Endothelial cell of umbilical vein (primary cell): ENCODE measurements at regions not wholly inside any gene's neighbourhood (a gene's known extent, or its start where the extent isn't known, plus 50 kb on each side); places are given as distances from the start of the nearest gene placed in this dataset.

Experiments
- BruUV-seq: library from RNA; stranded (reverse); fragments of 400-500 nt; replicated peaks from 2 replicates; lab custom pipeline; 2021; lab: Mats Ljungman, UMichigan
- CTCF ChIA-PET: fragments of 300-600, 350-600 bp; sonication (Branson Sonifier 250); formaldehyde crosslinking; loops from one replicate; lab custom pipeline; 2021; ENCODE audit warnings: antibody characterized with exemption, inconsistent platforms; lab: Charles Lee
- POLR2A ChIA-PET: fragments of 300-600, 350-600 bp; sonication (Branson Sonifier 250); formaldehyde crosslinking; loops from one replicate; lab custom pipeline; 2021; ENCODE audit warnings: antibody characterized with exemption, inconsistent platforms; lab: Charles Lee
- DNase-seq: peaks from one replicate; pipeline ENCODE4 v3.0.0-alpha.2; 2011; ENCODE audit warnings: low read depth, low spot score
- FAIRE-seq: peaks from 2 replicates; lab custom pipeline; 2011; peaks lifted over from hg19 to GRCh38; lab: Jason Lieb, UNC
- H2AFZ ChIP-seq: 2 replicates; pipeline ENCODE4 v1.6.0; 2012; ENCODE audit warnings: low read depth, low read length, control low read depth, inconsistent platforms
- H3K27ac ChIP-seq: 2 replicates; pipeline ENCODE4 v1.5.1; 2011; ENCODE audit warnings: low read depth, mild to moderate bottlenecking, control low read depth, low read length, moderate library complexity; ENCODE audit not compliant: insufficient read depth
- H3K27me3 ChIP-seq, 2 experiments: 2 replicates each; pipeline versions ENCODE4 v1.6.0 to v1.6.1; 2011; ENCODE audit warnings: low read length in 2 of 2, mixed read lengths in 1 of 2; ENCODE audit not compliant: control insufficient read depth in 2 of 2, insufficient read depth in 2 of 2
- H3K36me3 ChIP-seq, 2 experiments: 2 replicates in 1 of 2; 3 replicates in 1 of 2; pipeline ENCODE4 v1.5.1; 2011; ENCODE audit warnings: low read length in 2 of 2, mild to moderate bottlenecking in 1 of 2, moderate library complexity in 1 of 2; ENCODE audit not compliant: control insufficient read depth in 2 of 2, insufficient read depth in 2 of 2; ENCODE audit errors: extremely low read depth in 1 of 2
- H3K4me1 ChIP-seq: 3 replicates; pipeline ENCODE4 v1.5.1; 2011; ENCODE audit warnings: mild to moderate bottlenecking, low read length; ENCODE audit not compliant: control insufficient read depth, insufficient read depth; ENCODE audit errors: extremely low read depth
- H3K4me2 ChIP-seq: 2 replicates; pipeline ENCODE4 v1.6.1; 2011; ENCODE audit warnings: low read length, control low read depth, mixed read lengths; ENCODE audit not compliant: insufficient read depth
- H3K4me3 ChIP-seq, 3 experiments: fragments of 200-600 bp in 1 of 3; sonication (generic), shearing (Covaris generic) in 1 of 3; replicated peaks in 1 of 3; 2 replicates each; pipeline ENCODE4 v1.5.1; 2011 to 2016; ENCODE audit warnings: control low read depth in 3 of 3, low read length in 3 of 3, mild to moderate bottlenecking in 2 of 3, inconsistent platforms in 1 of 3, low read depth in 1 of 3, moderate library complexity in 1 of 3; ENCODE audit not compliant: insufficient read depth in 1 of 3
- H3K79me2 ChIP-seq: 2 replicates; pipeline ENCODE4 v1.6.0; 2012; ENCODE audit warnings: low read length, inconsistent platforms; ENCODE audit not compliant: control insufficient read depth, insufficient read depth
- H3K9ac ChIP-seq: replicated peaks from 2 replicates; pipeline ENCODE3; 2011; ENCODE audit warnings: low read length, control low read depth; ENCODE audit not compliant: insufficient read depth; ENCODE audit errors: extremely low read depth
- H3K9me1 ChIP-seq: replicated peaks from 3 replicates; pipeline ENCODE4 v1.6.0; 2011; ENCODE audit warnings: mild to moderate bottlenecking, low read length; ENCODE audit not compliant: control insufficient read depth, insufficient read depth; ENCODE audit errors: extremely low read depth
- H3K9me3 ChIP-seq: replicated peaks from 2 replicates; pipeline ENCODE4 v1.5.1; 2012; ENCODE audit warnings: low read length, inconsistent platforms; ENCODE audit not compliant: control insufficient read depth, insufficient read depth
- H4K20me1 ChIP-seq: replicated peaks from 2 replicates; pipeline ENCODE3; 2011; ENCODE audit warnings: mild to moderate bottlenecking, low read length; ENCODE audit not compliant: control insufficient read depth, insufficient read depth; ENCODE audit errors: extremely low read depth
- JUN ChIP-seq: IDR thresholded peaks from 2 replicates; pipeline ENCODE4 v1.6.1; 2011; ENCODE audit warnings: borderline replicate concordance, low read depth; ENCODE audit not compliant: insufficient read length, insufficient read depth
- dilution Hi-C: fragments of 300-500 bp; cut with MboI; formaldehyde crosslinking; loops from one replicate; pipeline ENCODE4 v1.15.0; 2019; ENCODE audit warnings: low sequenced_read_pairs; ENCODE audit not compliant: extremely low pct_ligation_motif_present
- intact Hi-C: fragments of 100-400 bp; cut with micrococcal nuclease; formaldehyde crosslinking; loops from one replicate; pipeline ENCODE4 v1.10.0; 2022
- TF ChIP-seq, protein P1 (sequence below): IDR thresholded peaks from 2 replicates; pipeline ENCODE4 v1.6.1; 2011; ENCODE audit not compliant: insufficient read depth, insufficient read length

DNA sequence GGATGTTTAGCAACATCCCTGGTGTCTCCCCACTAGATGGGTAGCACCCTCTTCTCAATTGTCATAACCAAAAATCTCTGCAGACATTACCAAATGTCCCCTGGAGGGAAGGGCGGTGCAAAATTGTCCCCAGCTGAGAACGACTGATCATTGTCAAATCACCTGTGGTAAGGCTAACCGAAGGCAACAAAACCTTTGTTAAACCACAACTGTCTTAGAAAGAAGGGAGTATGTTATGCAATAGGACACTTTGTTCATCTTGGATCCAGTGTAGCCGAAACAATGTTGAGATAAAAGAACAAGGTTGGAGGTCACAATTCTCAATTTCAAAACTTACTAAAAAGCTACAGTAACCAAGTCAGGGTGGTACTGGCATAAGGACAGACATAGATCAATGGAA lies 50.3 kb upstream of the ST3GAL5 start:
- no peak for DNase-seq
- no peak overlapping the region for H3K27ac ChIP-seq
- H3K4me3 ChIP-seq: no peak overlapping the region
- no peaks in the 10 kb centered on the region for H4K20me1 ChIP-seq
- FAIRE-seq: no peak
- TF ChIP-seq JUN: no peak
- TF ChIP-seq, protein P1, sequence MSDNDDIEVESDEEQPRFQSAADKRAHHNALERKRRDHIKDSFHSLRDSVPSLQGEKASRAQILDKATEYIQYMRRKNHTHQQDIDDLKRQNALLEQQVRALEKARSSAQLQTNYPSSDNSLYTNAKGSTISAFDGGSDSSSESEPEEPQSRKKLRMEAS: no peak
- H3K36me3 ChIP-seq: no peaks in the 10 kb centered on the region
- H2AFZ ChIP-seq: no peak overlapping the region
- dilution Hi-C loops (no loop called here), intact Hi-C loops (no loop called here)
- H3K27me3 ChIP-seq: no peaks in the 10 kb centered on the region
- no peaks in the 10 kb centered on the region for H3K9me1 ChIP-seq
- peaks cover 32% of the 10 kb centered on the region for H3K4me1 ChIP-seq
- H3K4me2 ChIP-seq: no peak overlapping the region
- no TSS peak for BruUV-seq
- no peaks in the 10 kb centered on the region for H3K9me3 ChIP-seq
- CTCF ChIA-PET: interaction anchor here (1.2 kb wide), 1 partner anchor 111 kb away, joined by 4 read pairs; no protein-coding TSS in a partner anchor
- POLR2A ChIA-PET: no interaction called here
- H3K79me2 ChIP-seq: no peaks in the 10 kb centered on the region
- no peak overlapping the region for H3K9ac ChIP-seq
